Mesenchymal stem cell (in vitro differentiated cells and primary cell): ENCODE measurements at regions not wholly inside any gene's neighbourhood (a gene's known extent, or its start where the extent isn't known, plus 50 kb on each side); places are given as distances from the start of the nearest gene placed in this dataset.

ENCODE experiments used
- DNase-seq: peaks from one replicate; pipeline ENCODE4 v3.0.0-alpha.2; 2013
- H2AFZ ChIP-seq: one replicate; pipeline ENCODE4 v1.6.1; 2013; ENCODE audit warnings: low read depth, mild to moderate bottlenecking, control low read depth, inconsistent platforms, low read length, moderate library complexity
- H2AK5ac ChIP-seq: 2 replicates; pipeline ENCODE4 v1.6.1; 2013; ENCODE audit warnings: low read length, moderate library complexity, mild to moderate bottlenecking, inconsistent platforms; ENCODE audit not compliant: severe bottlenecking
- H2BK120ac ChIP-seq: one replicate; pipeline ENCODE4 v1.6.1; 2013; ENCODE audit warnings: low read depth, mild to moderate bottlenecking, inconsistent platforms, low read length, moderate library complexity
- H2BK12ac ChIP-seq, 2 experiments: one replicate each; pipeline ENCODE4 v1.6.1; 2013; ENCODE audit warnings: inconsistent platforms in 2 of 2, low read length in 2 of 2, mild to moderate bottlenecking in 2 of 2, moderate library complexity in 2 of 2, control low read depth in 1 of 2
- H2BK15ac ChIP-seq: one replicate; pipeline ENCODE4 v1.6.1; 2013; ENCODE audit warnings: mild to moderate bottlenecking, low read depth, inconsistent platforms; ENCODE audit not compliant: poor library complexity, severe bottlenecking
- H2BK5ac ChIP-seq: 2 replicates; pipeline ENCODE4 v1.6.1; 2013; ENCODE audit warnings: low read depth, mild to moderate bottlenecking, low read length, control low read depth, inconsistent platforms; ENCODE audit not compliant: poor library complexity, severe bottlenecking
- H3K14ac ChIP-seq, 2 experiments: one replicate each; pipeline ENCODE4 v1.6.1; 2013; ENCODE audit warnings: inconsistent platforms in 2 of 2, low read length in 2 of 2, control low read depth in 1 of 2, mild to moderate bottlenecking in 1 of 2, moderate library complexity in 1 of 2
- H3K18ac ChIP-seq, 2 experiments: one replicate each; pipeline ENCODE4 v1.6.1; 2013; ENCODE audit warnings: inconsistent platforms in 2 of 2, low read length in 2 of 2, control low read depth in 1 of 2, low read depth in 1 of 2, mild to moderate bottlenecking in 1 of 2
- H3K23ac ChIP-seq, 2 experiments: one replicate each; pipeline ENCODE4 v1.6.1; 2013; ENCODE audit warnings: inconsistent platforms in 2 of 2, low read length in 2 of 2, mild to moderate bottlenecking in 2 of 2, moderate library complexity in 2 of 2, control low read depth in 1 of 2
- H3K27ac ChIP-seq: 2 replicates; pipeline ENCODE4 v1.5.1; 2013; ENCODE audit warnings: mild to moderate bottlenecking, moderate library complexity, low read length, control low read depth, inconsistent platforms; ENCODE audit not compliant: poor library complexity, severe bottlenecking
- H3K27me3 ChIP-seq, 2 experiments: 2 replicates each; pipeline versions ENCODE4 v1.6.1 to v1.7.0; 2013; ENCODE audit warnings: low read length in 2 of 2, mild to moderate bottlenecking in 2 of 2, moderate library complexity in 2 of 2, control low read depth in 1 of 2, inconsistent platforms in 1 of 2; ENCODE audit not compliant: control insufficient read depth in 1 of 2, insufficient read depth in 1 of 2
- H3K36me3 ChIP-seq, 2 experiments: 2 replicates each; pipeline versions ENCODE4 v1.6.1 to v1.7.0; 2013; ENCODE audit warnings: low read length in 2 of 2, control low read depth in 1 of 2, inconsistent platforms in 1 of 2, low read depth in 1 of 2, mild to moderate bottlenecking in 1 of 2; ENCODE audit not compliant: insufficient read depth in 2 of 2, control insufficient read depth in 1 of 2
- H3K4ac ChIP-seq, 2 experiments: one replicate each; pipeline ENCODE4 v1.6.1; 2013; ENCODE audit warnings: inconsistent platforms in 2 of 2, low read length in 2 of 2, mild to moderate bottlenecking in 2 of 2, moderate library complexity in 2 of 2, control low read depth in 1 of 2, low read depth in 1 of 2
- H3K4me1 ChIP-seq: 2 replicates; pipeline ENCODE4 v1.6.1; 2013; ENCODE audit warnings: low read depth, low read length, control low read depth; ENCODE audit not compliant: control insufficient read depth, insufficient read depth
- H3K4me2 ChIP-seq: 2 replicates; pipeline ENCODE4 v1.6.1; 2013; ENCODE audit warnings: low read length, mild to moderate bottlenecking, inconsistent platforms; ENCODE audit not compliant: poor library complexity, severe bottlenecking
- H3K4me3 ChIP-seq, 2 experiments: 2 replicates each; pipeline versions ENCODE4 v1.5.1 to v1.7.0; 2013; ENCODE audit warnings: low read length in 2 of 2, mild to moderate bottlenecking in 2 of 2, control low read depth in 1 of 2, low read depth in 1 of 2; ENCODE audit not compliant: insufficient read depth in 1 of 2
- H3K79me1 ChIP-seq: replicated peaks from 2 replicates; pipeline ENCODE4 v1.6.1; 2013; ENCODE audit warnings: mild to moderate bottlenecking, control low read depth, low read length, inconsistent platforms; ENCODE audit not compliant: poor library complexity, severe bottlenecking
- H3K9ac ChIP-seq: 2 replicates; pipeline ENCODE4 v1.7.0; 2013; ENCODE audit warnings: mild to moderate bottlenecking, low read length, moderate library complexity
- H3K9me3 ChIP-seq: 2 replicates; pipeline ENCODE4 v1.7.0; 2013; ENCODE audit warnings: mild to moderate bottlenecking, low read length; ENCODE audit not compliant: control insufficient read depth
- H4K8ac ChIP-seq: one replicate; pipeline ENCODE4 v1.6.1; 2013; ENCODE audit warnings: inconsistent platforms, mild to moderate bottlenecking, low read length, moderate library complexity
- H4K91ac ChIP-seq: one replicate; pipeline ENCODE4 v1.6.1; 2013; ENCODE audit warnings: mild to moderate bottlenecking, low read length, inconsistent platforms
- WGBS: methylation state at CpG from one replicate; pipeline ENCODE4 v1.1.7; 2013; ENCODE audit warnings: mixed read lengths; 5-methylcytosine and 5-hydroxymethylcytosine counted together

GRCh38 chr2:6434438-6434837 is 431.3 kb downstream of the CMPK2 start:
- Histone ChIP-seq H3K36me3 (no peaks in the 10 kb centered on the region), H3K4me3 (no peak overlapping the region), H2BK120ac (no peak overlapping the region), H3K23ac (no peak overlapping the region), H2AFZ (no peak overlapping the region), H3K9me3 (no peaks in the 10 kb centered on the region), H3K27ac (no peak overlapping the region), H3K18ac (no peak overlapping the region), H3K4me1 (no peaks in the 10 kb centered on the region), H3K4me2 (no peak overlapping the region), H2AK5ac (no peak overlapping the region), H2BK5ac (no peak overlapping the region), H2BK12ac (no peak overlapping the region), H3K27me3 (no peaks in the 10 kb centered on the region), H3K79me1 (no peaks in the 10 kb centered on the region), H3K14ac (no peak overlapping the region), H3K9ac (no peak overlapping the region), H4K8ac (no peak overlapping the region), H2BK15ac (no peak overlapping the region), H4K91ac (no peak overlapping the region), H3K4ac (no peak overlapping the region)
- WGBS: 90% methylated on average over 6 of the region's 6 CpGs
- DNase-seq: no peak

- Histone ChIP-seq H2BK120ac (no peak overlapping the region), H2BK12ac (no peak overlapping the region), H3K4me2 (no peak overlapping the region), H3K36me3 (no peaks in the 10 kb centered on the region), H3K14ac (no peak overlapping the region), H3K23ac (no peak overlapping the region), H3K4ac (no peak overlapping the region), H3K27me3 (no peaks in the 10 kb centered on the region), H3K9ac (no peak overlapping the region), H3K4me1 (no peaks in the 10 kb centered on the region), H3K79me1 (no peaks in the 10 kb centered on the region), H3K27ac (no peak overlapping the region), H3K18ac (no peak overlapping the region), H4K8ac (no peak overlapping the region), H4K91ac (no peak overlapping the region), H2AK5ac (no peak overlapping the region), H3K9me3 (no peaks in the 10 kb centered on the region), H2BK15ac (no peak overlapping the region), H2AFZ (no peak overlapping the region), H3K4me3 (no peak overlapping the region), H2BK5ac (no peak overlapping the region)
- WGBS: 53% methylated on average over 2 of the region's 2 CpGs
- peak; percentile 1 for DNase-seq
These were observed 423.9 kb downstream of the CMPK2 start for GRCh38 chr2:6441800-6442199.

- H3K79me1 ChIP-seq: no peaks in the 10 kb centered on the region
- H4K91ac ChIP-seq: no peak overlapping the region
- H2AFZ ChIP-seq: no peak overlapping the region
- no peak overlapping the region for H2BK15ac ChIP-seq
- no peak overlapping the region for H3K14ac ChIP-seq
- no peak overlapping the region for H4K8ac ChIP-seq
- no peak overlapping the region for H2BK12ac ChIP-seq
- DNase-seq: no peak
- no peaks in the 10 kb centered on the region for H3K4me1 ChIP-seq
- no peak overlapping the region for H3K4me2 ChIP-seq
- no peak overlapping the region for H2BK5ac ChIP-seq
- no peak overlapping the region for H3K4ac ChIP-seq
- no peak overlapping the region for H3K23ac ChIP-seq
- no peak overlapping the region for H2BK120ac ChIP-seq
- no peak overlapping the region for H3K18ac ChIP-seq
- no peaks in the 10 kb centered on the region for H3K27me3 ChIP-seq
- no peak overlapping the region for H2AK5ac ChIP-seq
- no peak overlapping the region for H3K4me3 ChIP-seq
- no peaks in the 10 kb centered on the region for H3K9me3 ChIP-seq
- 77% methylated on average over 1 of the region's 3 CpGs for WGBS
- H3K27ac ChIP-seq: no peak overlapping the region
- H3K36me3 ChIP-seq: no peaks in the 10 kb centered on the region
- no peak overlapping the region for H3K9ac ChIP-seq
These were observed 423.3 kb downstream of the CMPK2 start for GRCh38 chr2:6442252-6442985.

GRCh38 chr2:6443061-6443823 is 422.5 kb downstream of the CMPK2 start:
- DNase-seq: no peak
- 91% methylated on average over 3 of the region's 4 CpGs for WGBS
- no peak overlapping the region for H2BK12ac ChIP-seq

More at GRCh38 chr2:6443061-6443823, 422.5 kb downstream of the CMPK2 start:
- no peak overlapping the region for H3K9ac ChIP-seq
- no peak overlapping the region for H2BK5ac ChIP-seq
- no peaks in the 10 kb centered on the region for H3K27me3 ChIP-seq
- H3K27ac ChIP-seq: no peak overlapping the region
- no peak overlapping the region for H3K23ac ChIP-seq
- no peak overlapping the region for H3K4me2 ChIP-seq
- no peak overlapping the region for H4K8ac ChIP-seq
- H3K79me1 ChIP-seq: no peaks in the 10 kb centered on the region
- H3K14ac ChIP-seq: no peak overlapping the region
- H4K91ac ChIP-seq: no peak overlapping the region
- no peaks in the 10 kb centered on the region for H3K4me1 ChIP-seq
- H3K18ac ChIP-seq: no peak overlapping the region
- H3K9me3 ChIP-seq: no peaks in the 10 kb centered on the region
- H2AK5ac ChIP-seq: no peak overlapping the region
- no peak overlapping the region for H2BK120ac ChIP-seq
- no peak overlapping the region for H3K4ac ChIP-seq
- no peak overlapping the region for H3K4me3 ChIP-seq
- H2BK15ac ChIP-seq: no peak overlapping the region
- no peak overlapping the region for H2AFZ ChIP-seq
- H3K36me3 ChIP-seq: no peaks in the 10 kb centered on the region
